IPS-NIHi7 (cell line): ENCODE measurements at regions not wholly inside any gene's neighbourhood (a gene's known extent, or its start where the extent isn't known, plus 50 kb on each side); places are given as distances from the start of the nearest gene placed in this dataset.
"Not testable (repeated sequence)": the region's sequence is repeated elsewhere in the genome, so short reads cannot be mapped to it uniquely, and the experiment has no call there.

Source experiments
- DNase-seq: peaks from one replicate; pipeline ENCODE4 v3.0.0; 2012; ENCODE audit warnings: mixed read lengths; ENCODE audit errors: extremely low spot score

DNA sequence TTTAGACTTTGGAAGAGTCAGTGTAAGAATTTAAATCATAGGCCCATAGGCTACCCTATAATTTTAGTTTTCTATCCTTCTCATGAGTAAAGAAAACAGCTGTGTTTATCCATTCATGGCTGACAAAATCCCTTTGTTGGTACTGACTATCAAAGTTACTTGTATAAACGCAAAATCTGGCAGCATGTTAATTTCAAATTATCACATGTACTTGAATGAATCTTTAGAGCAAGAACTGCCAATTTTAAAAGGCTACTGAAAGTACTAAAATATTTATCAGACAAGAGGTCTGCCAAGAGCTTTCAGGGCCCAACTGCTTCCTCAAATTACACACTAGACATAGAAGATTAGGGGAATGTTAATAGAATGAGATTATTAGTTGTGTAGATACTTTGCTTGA lies 66.6 kb downstream of the MYL12B start:
- no peak for DNase-seq

DNA sequence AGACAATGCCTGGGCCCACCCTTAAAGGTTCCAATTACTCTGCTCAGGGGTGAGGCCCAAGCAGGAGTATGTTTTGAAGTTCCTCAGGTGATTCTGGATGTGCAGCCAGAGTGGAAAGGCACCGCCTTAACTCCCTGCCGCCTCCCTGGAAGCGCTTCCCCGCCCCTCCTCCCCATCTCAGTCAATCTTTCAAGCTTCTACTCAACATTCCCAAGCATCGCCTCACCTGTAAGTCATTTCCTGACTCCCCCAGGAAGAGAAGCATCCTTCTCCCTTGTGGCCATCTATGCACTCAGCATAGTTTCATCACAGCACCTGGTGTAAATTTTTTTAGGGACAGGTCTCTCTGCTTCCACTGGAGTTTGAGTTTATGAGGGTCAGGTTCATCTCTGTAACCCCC lies 67.5 kb downstream of the MYL12B start:
- peak; percentile 47 for DNase-seq

DNA sequence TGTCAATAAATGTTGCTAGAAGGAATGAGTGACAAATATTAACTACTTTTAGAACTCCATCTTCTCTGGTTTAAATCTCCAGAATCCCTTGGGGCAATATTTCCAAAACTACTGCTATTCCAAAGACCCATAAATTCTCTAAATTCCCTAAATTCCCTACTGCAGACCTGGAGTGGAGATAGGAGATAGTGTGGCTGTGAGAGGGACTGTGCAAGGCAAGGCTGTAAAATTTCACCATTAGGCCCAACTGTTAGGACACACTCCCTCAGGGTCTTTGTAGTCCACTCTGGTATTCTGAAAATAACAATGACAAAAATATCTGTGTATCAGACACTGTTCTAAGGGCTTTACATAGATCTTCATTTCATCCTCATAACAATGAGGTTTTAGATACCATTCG lies 67.9 kb downstream of the MYL12B start:
- DNase-seq = no peak

DNA sequence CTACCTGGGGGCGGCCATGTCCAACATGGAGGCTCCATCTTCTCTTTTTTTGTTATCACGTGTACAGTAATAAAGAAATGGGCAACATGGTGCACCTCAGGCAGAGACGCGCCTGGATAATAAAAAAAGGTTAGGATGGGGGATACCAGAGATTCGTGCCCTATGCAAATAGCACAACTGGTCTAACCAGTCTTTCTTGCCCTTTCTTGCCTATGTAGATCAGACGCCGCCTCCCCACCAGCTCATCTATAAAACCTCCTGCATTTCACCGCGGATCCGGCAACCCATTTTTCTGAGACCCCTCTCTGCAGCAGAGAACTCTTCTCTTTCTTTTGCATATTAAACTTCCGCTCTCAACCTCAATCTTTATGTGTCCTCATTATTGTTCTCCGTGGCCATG lies 68.7 kb downstream of the MYL12B start:
- no peak for DNase-seq

DNA sequence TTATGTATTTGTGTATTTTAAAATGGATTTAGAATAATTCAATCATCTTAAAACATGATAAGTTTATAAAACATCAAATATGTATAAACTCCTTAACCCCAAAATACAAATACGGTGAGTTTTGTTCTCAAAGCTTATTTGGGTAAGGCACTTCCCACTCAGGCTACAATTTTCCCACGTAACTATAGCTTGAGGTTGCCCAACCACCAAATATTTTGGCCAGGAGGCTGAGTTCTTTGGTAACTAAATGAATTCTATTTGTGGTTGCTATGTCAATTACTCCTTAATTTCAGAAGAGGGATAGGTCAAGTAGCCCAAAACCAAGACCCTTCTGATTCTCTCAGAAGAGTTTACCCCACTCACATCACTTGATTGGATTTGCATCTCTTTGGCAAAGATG lies 70.4 kb downstream of the MYL12B start:
- no peak for DNase-seq

DNA sequence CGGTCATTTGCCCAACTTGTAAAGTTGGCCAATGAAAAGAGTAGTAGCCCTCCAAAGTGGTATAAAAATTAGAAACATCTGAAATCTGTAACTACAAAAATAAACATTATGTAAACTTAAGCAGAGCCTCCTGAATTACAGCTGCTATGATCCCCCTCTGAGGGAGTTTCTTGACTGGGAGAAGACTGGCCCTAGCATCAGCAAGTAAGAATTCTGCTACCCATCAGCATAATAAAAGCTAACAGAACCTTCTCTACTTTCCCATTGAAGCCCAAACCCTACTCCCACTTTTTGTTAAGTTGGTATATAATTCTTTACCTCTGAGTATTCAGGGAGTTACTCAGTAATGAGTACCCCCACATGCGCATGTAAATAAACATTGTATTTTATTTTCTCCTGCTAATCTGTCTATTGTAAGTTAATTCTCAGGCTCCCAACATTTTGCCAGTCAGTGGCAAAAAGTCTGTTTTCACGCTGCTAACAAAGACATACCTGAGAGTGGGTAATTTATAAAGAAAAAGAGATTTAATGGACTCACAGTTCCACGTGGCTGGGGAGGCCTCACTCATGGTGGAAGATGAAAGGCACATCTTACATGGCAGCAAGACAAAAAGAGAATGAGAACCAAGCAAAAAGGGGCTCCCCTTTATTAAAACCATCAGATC lies 71.3 kb downstream of the MYL12B start:
- DNase-seq = no peak

DNA sequence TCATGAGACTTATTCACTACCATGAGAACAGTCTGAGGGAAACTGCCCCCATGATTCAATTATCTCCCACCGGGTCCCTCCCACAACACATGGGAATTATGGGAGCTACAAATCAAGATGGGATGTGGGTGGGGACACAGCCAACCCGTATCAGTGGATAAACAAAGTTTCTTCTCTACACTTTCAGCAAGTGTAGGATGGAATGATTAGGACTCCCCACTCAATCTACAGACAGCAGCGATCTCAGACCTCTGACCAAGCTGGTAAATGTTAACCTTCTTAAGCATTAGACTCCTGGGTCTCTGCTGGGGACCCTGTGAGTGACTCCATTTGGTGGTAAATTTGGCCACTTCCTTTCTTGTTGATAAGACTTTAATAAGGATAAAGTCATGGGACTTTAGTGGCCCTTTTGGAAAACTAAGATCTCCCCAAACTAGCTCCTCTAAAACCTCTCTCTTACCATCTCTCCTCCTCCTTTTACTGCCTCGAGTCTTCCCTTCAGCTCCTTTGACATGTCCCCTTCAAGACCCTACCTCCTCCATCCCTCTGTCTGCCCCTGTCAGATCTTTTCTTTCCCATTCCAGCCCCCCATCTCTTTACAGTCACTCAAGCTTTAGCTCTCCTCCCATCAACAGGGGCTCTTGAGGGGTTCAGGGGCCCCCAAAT lies 71.9 kb downstream of the MYL12B start:
- no peak for DNase-seq

DNA sequence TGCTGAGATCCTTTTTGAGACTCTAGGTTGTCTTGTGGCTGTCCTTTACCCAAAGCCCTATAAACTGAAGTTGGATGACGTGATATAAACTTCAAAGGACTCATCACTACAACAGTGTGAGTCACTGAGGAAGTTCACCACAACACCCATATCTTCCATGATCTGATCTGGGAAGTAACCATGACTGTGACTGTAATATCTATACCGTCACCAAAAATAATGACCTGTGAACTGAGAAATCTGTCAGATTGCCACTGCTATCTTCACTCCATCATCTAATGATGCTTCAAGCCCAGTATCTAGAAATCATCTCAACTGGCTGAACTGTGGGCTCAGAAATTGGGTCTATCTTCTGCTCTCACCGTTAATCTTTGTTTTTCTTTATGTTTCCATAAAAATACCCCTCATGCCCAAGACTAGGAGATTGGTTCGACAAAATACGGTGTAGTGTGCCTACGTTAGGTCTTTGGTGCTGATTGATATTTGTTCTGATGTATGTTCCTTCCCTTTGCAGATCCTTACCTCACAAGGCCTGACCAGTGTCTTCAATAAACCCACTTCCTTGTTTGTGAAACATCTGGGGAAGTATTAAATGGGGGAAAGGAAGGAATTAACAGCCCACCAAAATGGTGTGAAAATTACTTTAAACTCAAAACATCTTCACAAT lies 78.2 kb downstream of the MYL12B start:
- no peak for DNase-seq

DNA sequence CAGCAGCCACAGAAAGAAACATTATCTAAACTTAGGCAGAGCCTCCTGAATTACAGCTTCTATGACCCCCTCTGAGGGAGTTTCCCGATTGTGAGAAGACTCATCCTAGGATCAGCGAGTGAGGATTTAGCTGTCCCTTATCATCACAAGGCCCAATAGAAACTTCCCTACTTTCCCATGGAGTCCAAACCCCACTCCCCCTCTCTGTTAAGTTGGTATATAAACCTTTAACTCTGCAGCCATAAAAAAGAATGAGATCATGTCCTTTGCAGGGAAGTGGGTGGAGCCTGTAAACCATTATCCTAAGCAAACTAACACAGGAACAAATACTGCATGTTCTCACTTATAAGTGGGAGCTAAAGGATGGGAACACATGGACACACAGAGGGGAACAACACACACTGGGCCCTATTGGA lies 78.8 kb downstream of the MYL12B start:
- DNase-seq = no peak

DNA sequence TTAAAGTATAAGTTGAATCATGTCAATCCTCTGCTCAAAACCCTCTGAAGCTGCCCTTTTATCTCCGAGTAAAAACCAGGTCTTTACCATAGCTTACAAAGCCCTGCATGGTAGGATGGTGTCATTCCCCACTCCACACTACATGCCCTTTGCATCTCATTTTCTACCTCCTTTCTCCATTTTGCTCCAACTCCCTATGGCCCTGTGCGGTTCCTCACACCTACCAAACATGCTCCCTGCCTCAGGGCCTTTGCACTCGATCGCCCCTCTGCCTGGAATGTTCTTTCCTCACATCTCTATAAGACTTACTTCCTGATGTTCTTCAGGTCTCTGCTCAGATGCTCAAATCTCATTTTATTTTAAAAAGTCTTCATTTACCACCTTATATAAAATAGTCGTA lies 80.7 kb downstream of the MYL12B start:
- no peak for DNase-seq

DNA sequence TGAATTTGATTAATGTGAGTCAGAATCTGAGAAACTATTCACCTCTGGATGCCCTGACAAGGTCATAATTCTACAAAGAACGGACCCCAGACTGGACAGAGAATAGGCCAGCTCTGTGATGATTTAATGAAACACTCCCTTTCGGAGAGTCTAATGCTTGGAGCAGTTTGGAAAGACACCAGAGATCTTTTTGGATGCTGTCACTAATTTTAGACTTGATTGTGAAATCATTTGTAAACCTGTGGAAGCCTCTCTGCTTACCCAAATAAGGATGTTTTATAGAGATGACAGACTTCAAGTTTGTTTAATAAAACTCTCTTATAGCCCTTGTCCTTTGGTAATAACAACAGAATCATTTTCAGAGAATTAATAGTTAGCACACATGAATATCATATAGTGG lies 83.5 kb downstream of the MYL12B start:
- no peak for DNase-seq

DNA sequence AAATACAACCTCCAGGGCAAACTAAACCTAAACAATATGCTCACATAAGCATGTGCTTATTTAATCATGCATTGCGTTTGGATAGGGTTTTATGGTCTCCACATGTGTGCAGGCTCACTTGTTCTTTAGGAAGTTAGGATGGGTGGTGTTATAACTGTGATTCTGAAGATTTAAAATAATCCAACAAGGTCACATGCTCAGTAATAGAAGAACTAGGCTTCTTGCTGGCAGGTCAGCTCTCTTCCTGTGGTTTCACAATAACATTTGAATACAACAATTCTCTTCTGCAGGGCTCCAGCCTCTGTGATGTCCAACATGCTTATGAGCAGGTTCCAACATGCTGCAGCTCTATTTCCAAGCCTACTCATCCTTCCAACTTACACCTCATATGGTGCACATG lies 84.0 kb downstream of the MYL12B start:
- no peak for DNase-seq

DNA sequence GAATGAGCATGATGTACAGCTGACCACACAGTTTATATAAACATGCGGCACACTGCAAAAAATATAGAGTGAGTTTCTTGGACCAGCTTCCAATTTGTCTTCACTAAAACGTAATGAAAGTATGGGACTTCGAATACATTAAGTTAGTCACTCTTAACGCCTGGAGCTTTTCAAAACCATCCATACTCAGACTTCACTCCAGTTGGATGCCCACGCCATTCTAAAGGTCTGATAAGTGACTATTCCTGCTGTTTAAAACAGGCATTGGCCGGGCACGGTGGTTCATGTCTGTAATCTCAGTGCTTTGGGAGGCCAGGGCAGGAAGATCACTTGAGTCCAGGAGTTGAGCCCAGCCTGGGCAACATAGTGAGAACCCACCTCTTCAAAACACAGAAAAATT lies 84.6 kb downstream of the MYL12B start:
- no peak for DNase-seq

DNA sequence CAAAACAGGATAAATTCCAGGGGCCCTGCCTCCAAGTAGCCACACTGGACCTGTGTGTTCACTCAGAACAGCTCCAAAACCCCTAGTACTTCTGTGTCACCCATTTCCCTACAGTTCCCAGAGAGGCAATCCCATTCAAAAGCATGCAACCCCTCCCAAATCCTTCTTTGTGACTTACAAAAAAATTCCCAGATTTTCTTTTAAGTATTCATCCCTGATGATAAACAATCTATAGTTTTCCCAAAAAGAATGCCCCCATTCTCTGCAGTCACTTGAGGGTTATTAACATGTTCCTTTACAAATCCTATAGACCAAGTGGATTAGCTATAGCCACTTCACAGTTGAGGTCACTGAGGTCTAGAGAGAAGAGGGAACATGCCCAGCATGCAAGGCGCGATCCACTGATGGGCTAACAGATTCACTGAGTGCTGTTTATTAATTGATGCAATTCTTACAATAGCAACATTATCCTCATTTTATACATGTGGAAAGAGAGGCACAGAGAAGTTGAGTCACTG lies 85.4 kb downstream of the MYL12B start:
- no peak for DNase-seq

DNA sequence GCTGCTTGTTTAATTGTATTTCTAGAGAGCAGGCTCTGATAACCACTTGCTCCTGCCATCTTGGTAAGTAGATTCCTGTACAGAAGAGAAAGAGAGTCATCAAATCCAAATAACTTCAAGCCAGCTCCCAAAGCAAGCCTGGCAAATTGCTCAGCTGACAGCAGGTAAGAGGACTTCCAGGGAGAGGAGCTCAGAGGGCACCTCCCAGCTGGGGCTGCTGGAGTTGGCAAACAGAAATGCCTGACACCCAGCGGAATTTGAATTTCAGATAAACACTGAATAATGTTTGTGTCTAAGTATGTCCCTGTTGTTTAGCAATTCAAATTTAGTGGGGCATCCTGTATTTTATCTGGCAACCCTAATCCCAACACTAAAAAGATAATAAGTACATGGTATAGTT lies 86.2 kb downstream of the MYL12B start:
- DNase-seq = no peak

DNA sequence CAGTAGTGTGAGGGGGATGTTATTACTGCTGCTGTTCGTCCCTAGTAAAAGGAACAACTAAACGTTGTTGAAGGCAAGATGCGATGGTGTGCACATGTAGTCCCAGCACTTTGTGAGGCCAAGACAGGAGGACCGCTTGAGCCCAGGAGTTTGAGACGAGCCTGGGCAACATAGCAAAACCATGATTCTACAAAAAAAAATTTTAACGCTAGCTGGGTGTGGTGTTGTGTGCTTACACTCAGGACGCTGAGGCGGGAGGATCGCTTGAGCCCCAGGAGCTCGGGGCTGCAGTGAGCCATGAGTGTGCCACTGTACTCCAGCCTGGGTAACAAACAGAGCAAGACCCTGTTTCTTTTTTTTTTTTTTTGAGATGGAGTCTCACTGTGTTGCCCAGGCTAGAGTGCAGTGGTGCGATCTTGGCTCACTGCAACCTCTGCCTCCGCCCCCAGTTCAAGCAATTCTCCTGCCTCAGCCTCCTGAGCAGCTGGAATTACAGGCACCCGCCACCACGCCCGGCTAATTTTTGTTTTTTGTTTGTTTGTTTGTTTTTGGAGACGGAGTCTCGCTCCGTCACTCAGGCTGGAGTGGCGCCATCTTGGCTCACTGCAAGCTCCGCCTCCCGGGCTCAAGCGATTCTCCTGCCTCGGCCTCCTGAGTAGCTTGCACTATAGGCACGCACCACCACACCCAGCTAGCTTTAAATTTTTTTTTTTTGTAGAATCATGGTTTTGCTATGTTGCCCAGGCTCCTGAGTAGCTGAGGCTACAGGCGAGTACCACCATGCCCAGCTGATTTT lies 87.3 kb downstream of the MYL12B start:
- DNase-seq = not testable (repeated sequence)

DNA sequence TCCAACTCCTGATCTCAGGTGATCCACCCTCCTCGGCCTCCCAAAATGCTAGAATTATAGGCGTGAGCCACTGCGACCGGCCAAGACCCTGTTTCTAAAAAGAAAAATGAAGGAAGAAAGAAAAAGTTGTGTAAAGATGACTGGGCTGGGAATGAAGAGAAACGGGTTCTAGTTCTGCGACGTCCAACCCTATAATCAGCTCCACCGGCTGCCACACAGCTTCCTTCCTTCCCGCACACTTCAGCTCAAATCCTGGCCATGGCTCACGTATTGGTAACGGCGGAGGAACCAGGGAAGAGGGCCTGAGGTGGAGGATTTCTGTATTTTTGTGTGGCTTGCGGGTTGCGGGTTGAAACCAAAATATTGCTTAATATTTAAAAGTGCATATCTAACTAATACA lies 88.1 kb downstream of the MYL12B start:
- DNase-seq = no peak

DNA sequence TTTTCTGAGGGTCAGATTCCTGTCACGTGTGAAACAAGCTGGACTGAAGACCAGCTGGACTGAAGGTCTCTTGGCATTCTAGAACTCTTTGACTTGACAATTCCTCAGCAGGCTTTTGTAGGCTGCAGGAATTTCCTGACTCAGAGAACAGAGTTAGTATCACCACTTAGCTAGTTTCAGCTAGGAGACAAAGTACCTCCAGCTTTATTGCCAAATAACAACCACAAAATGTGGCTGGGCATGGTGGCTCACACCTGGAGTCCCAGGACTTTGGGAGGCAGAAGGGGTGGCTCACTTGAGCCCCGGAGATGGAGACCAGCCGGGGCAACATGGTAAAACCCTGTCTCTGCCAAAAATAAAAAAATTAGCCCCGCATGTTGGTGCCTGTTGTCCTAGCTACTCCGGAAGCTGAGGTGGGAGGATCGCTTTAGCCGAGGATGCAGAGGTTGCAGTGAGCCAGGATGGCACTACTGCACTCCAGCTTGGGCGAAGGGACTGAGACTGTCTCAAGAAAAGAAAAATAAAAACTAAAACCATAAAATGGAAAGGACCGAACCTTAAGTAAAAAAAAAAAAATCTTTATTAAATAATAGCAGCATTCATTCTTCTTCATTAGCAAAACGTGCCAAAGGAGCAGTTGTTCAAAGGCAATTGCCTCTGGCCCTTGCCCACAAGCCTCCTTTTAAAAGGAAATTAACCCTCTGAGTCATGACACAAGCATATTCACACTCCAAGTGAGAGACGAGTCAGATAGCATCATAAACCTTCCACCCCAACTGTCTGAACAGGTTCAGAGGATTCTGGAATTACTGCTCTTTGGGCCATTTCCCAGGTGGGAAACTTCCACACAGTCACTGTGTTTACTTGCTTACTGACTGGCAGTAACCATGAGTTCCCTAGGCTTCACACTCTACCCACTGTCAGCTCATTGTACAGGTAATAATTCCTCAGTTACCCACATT lies 88.9 kb downstream of the MYL12B start:
- no peak for DNase-seq

DNA sequence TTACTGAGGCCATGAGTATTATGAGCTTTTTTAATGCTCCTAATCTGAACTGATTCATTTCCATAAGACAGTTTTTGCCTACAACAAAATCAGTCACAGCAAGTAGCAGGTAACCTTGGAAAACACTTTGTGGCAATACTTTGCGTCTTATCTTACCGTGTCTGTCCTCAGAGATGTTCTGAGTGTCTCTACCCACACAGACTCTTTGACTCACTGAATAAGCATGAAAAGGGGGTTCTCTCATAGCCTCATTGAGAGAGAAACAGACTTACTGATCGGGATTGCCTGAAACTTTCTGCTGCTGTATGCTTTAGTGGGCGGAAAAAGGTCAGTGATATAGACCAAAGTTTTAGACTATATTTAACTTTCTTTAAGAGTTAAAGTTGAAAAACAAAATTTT lies 92.6 kb downstream of the MYL12B start:
- no peak for DNase-seq

DNA sequence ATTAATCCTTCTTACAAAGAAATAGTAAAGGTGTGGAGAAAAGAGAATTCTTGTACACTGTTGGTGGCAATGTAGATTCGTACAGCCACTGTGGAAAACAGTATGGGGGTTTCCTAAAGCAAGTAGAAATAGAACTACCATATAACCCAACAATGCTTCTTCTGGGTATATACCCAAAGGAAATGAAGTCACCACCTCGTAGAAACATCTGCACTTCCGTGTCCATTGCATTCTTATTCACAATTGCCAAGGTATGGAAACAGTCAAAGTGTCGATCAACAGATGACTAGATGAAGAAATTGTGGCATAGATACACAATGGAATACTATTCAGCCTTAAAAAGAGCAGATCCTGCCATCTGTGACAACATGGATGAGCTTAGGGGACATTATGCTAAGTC lies 93.4 kb upstream of the TGIF1 start:
- no peak for DNase-seq

DNA sequence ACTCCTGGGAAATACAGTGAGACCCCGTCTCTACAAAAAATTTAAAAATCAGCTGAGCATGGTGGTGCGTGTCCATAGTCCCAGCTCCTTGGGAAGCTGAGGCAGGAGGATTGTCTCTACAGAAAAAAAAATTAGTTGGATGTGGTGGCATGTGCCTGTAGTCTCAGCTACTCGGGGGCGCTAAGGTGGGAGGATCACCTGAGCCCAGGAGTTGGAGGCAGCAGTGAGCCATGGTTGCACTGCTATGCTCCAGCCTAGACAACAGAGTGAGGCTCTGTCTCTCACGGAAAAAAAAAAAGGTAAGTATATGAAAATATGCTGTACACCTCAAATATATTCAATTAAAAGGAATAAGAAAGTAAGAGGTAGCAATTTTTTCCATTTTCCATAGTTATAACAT lies 92.5 kb upstream of the TGIF1 start:
- no peak for DNase-seq
